Fibroblast of skin of left biceps (primary cell): ENCODE measurements at regions not wholly inside any gene's neighbourhood (a gene's known extent, or its start where the extent isn't known, plus 50 kb on each side); places are given as distances from the start of the nearest gene placed in this dataset.

Experiments
- DNase-seq, 2 experiments: peaks; one replicate each; pipeline ENCODE4 v3.0.0-alpha.2; 2013; ENCODE audit warnings: low read depth in 2 of 2

DNA sequence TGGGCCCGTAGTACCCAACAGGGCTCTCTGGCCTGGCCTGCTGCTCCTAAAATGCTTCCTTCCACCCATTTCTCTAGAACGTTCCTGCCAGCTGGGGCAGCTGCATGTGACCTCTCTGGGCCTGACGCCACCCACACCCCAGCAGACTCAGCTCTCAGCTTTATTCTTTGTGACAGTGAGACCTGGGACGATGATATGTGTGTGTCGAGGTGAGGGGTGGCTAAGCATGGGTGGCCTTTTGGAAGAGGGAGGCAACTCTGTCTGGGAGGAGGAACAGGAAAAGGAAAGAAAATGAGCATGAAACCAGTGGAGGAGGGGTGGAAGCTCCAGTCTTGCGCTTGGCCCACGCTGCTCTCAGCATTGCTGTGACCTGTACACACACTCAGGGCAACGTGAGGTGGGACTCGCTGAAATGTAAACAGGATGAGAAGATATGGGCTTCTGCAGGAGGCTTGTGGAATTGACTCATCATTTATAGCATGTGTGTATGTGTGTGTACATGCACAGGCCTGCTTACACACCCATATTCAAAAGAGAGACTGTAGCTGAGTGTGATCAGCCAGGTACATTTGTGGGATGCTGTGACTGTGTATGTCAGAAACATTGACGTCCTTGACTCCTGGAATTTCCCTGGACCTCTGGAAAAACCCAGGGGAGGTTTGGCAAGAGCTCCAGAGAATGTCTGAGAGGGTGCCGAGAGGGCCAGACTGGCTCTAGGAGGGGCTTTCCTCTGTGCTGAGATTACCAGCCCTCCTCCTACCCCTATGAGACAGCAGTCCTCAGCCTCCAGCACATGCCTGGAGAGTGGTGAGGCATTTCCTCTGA is 137.9 kb downstream of the PJA1 start:
- no peak for DNase-seq

DNA sequence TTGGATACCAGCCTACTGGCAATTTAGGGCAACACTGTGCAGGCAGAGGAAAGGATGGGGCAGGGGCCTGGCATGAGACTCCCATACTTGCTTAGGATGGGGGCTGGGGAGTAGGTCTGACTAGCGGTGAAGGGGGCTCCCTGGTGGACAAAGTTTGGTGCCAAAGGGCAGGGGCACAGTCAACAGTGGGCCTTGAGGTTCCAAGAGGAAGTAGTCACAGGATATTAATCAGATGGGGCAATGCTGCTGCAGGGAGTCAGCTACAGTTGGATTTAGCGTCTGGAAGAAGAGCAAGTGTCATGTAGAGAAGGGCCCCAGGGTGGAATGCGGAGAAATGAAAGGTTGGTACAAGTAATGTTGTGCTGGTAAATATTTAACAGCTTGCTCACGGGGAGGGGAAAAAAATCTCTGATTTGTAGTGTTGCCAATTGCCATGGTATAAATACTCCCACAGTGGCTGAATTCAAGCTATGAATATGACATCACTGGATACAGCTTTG is 139.4 kb downstream of the PJA1 start:
- no peak for DNase-seq

DNA sequence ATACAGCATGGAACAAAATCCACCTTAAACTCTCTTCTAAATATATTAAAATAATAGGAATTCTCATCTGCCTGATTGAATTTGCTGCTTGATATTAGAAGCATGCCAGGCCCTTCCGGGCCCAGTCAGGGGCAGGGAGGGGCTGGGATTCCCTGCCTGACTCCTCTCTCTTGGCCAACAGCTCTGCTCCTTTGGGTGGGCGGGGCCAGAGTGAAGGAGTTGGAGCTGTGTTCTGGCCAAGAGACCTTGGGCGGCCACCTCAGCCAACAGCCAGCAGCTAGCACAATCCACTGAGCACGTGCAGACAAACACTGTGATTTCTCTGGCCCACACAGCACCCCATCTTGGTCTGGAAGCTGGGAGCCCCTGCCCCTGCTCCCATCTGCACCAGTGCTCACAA is 140.3 kb downstream of the PJA1 start:
- no peak for DNase-seq

DNA sequence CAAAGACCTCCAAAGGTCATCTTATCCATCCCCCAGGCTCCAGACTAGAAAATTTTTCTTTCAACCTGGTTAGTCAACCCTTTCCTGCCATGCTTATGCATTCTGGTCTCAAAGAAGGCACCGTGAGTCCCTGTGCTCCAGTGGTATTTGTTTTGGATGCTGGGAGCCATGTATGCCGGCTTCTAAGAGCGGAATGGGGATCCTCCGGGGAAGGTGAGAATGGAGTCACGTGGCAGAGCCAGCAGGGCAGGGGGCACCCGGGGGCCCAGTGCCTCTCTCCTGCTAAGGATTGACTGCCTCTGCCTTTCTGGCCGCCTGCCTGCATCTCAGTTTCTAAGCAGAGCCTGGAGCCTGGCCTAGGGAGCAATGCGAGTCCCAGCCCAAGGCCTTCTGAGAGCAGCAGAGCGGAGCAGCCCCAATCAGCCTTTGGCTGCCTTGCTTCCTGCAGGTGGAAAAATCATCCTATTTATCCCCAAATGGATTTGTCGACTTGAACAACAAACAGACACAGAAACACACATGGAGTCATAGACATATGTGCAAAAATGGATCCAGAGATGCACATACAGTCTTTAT is 141.0 kb downstream of the PJA1 start:
- no peak for DNase-seq

DNA sequence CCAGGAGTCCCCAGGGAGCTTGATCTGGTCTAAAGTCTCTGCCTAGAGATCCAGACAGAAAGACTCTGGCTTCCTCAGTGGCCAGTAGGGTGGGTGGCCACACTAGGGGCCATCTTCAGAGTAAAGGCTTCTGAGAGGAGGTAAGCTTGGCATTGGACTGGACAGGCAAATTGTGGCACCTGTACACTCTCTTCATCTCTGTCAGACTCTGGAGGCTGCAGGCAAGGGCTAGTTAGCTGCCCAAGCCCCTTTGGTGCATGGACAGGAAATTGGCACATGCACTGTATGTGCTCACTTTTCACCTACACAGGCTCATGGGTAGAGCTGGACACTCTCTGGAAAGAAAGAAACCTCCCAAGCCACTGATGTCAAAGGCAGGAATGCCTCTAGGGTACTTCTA is 142.8 kb downstream of the PJA1 start:
- DNase-seq: no peak

DNA sequence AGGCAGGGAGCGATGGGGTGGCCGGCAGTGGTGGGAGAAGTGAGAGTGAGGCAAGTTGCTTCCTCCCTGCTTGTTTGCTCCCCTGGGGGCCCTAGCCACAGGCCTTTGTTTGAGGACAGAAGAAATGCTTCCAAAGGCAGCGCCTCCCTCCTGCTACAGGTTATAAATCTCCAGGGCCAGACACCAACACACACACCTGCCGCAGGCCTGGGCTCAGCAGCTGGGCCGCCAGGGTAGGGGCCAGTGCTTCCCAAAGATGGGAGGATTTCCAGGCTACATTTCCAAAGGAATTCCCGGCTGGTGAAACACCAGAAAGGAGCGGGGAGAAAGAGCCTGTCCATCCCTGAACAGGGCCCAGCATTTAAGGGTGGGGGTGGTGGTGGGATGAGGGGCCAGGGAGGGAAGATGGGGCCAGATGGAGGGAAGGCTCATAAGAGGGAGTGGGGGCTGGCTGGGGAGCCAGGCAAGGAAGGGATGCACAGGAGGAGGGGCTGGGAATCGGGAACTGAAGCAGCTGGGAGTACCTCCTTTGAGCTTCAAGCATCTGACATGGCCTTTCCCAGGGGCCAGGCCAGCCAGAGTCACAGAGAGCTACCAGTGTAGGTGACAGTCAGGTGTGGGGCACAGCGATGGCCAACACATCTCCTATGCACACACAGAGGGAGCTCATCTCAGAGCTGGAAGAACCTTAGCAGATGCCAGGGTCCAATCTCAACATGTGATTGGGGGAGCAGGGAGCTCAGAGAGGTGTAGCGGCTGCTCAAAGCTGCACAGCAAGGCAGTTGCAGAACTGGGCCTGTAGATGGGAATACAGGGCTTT is 143.9 kb downstream of the PJA1 start:
- DNase-seq: no peak

DNA sequence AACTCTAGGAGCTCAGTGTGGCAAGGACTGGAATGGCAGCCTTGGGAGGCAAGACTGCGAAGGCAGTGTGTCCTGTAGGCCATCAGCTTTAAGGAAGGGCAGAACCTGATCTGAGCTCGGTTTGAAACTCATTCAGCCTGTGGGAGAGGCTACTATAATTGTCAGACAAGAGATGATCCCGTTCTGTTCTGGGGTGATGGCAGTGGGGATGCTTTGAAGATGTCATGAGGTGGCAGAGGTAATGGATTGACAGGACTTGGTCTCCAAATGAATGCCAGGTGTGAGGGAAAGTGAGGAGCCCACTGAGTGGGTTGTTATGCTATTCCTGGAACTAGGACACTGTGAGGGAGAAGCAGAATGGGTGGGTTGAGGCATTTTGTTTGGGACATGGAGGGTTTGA is 144.9 kb downstream of the PJA1 start:
- DNase-seq: no peak

DNA sequence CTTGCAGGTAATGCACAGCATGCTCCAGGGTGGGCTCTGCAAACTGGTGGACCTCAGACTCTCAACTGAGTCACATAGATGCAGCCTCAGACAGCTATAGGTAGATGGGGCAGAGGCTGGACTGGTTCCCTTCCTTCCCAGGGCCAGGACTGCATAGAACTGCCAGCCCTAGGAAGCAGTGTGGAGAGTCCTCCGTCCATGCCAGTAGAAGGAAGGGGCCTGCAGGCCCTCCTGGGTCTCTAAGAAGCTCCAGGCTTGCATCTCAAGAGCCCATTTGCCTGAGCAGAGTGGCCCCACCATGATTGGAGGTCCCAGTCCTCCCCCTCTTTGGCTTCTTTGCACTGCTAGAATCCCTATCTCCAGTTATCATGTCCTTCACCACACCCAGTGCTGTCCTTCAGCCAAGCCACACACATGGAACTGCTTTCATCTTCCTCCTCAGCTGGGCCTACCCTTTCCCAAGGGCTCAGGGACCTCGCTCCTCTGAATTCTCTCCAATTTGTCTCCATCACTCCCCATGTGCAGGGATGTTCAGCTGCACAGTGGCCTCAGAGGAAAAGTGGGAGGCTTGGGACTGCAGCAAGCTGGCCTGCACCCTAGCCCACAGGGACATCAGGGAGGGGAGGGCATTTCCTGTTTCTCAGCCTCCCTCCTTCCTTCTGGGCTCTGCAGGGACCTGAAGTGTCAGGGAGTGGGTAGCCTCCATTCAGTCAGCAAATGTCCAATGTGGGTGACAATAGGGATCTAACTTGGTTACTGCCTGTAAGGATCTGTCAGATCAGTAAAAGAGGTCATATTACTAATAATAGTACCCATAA is 146.0 kb downstream of the PJA1 start:
- no peak for DNase-seq

DNA sequence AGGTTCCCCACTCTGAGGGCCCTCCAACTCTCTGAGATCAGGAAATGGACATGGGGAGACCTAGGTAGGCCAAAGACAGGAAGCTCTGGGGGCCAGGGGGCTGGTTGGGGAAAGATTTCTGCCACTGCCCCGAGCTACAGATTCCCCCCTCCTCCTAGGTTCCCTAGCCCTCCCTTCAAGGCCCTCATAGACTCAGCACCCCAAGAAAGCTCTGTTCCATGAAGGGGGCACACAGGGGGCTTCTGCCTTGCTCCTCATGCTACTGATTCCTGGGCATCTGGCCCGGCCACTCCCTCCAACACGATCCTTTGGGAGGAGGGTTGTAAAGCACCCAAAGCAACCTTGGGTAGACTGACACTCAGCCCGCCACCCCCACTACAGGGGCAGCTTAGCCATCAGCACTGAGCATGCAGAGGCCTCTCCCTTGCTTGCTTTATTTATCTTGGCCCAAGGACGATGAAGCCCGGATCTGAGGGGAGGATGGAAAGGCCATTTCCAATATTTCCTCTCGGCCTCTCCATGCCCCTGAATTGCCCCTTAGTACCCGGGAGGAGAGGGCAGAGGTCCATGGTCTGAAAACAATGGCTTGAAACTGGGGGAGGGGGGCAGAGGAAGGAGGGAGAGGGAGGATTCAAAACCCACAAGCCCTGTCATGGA is 146.7 kb downstream of the PJA1 start:
- DNase-seq: no peak

DNA sequence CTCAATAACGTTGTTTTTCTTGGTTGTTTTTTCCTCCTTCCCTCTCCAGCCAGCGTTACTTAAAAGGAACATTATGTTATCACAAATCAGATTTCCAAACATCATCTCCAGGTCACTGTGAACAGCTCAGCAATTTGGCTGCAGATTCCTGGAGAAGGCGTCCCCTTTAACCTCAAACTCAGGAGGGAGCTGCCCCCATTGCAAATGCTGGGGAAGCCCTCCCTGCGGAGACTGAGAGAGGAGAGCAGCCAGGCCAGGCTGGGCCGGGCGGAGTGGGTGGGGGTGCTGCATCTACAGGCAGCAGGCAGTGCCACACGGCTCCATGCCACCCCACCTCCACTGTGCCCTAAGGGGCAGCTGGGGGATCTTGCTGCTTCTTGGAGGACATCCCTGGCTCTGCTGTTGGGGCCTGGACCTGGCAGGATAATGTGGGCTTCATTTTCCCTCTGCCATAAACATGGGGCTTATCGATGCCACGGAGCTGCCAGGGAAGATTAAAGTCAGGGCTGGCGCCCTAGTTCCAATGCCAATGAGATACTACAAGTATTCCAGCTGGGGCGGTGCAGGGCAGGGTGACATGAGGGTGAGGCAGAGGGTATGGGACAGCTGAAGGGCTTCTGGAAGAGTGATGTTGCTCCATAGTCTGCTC is 148.8 kb downstream of the PJA1 start:
- DNase-seq: no peak

DNA sequence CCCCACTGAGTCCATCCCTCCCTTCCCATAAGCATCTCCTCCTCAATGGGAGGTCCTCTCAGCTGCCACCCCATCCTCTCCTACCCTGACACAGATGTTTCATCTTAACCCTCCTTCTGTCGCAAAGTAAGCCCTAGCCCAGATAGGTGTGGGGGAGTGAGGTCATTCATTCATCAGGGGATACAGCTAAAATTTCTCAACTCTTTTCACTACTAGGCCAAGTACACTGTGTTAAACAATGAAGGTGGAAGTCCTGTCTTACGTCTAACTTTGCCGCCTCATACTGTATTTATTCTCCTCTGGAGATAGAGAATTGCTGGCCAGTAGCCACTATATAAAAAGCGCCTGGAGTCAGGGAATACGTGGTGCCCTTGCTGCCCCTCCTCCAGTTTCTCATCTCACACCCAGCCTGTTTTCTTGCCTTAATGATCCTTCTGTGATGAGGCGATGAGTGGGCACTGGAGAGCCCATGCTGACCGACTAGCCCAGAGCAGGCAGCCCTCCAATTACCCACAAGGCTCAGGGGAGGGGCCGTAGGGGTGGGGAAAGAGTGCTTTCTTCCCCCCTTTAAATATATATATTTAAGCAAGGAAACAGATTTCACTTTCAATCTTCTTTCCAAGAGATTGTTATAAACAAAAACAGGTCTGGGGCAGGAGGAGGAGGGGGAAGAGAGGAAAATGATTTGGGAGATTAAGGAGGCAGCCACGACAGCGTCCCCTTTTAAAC is 149.5 kb downstream of the PJA1 start:
- no peak for DNase-seq

DNA sequence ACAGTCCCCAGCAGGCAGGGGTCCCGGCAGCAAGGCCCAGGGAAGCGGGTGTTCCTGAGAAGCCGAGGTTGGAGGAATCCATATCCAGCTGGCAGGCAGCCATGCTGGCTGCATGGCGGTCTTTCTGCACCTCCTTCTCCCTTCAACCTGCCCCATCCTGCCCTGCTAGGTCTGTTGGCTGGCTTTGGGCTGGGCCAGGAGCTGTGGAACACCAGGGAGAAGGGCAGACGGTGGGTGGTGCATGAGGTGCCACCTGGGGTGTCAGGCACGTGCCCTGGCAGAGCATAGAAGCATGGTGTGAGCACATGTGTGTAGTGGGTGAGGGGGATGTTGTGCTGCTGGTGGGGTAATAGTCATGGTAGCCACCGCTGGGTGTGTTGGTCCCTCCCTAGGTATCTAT is 150.1 kb downstream of the PJA1 start:
- no peak for DNase-seq

DNA sequence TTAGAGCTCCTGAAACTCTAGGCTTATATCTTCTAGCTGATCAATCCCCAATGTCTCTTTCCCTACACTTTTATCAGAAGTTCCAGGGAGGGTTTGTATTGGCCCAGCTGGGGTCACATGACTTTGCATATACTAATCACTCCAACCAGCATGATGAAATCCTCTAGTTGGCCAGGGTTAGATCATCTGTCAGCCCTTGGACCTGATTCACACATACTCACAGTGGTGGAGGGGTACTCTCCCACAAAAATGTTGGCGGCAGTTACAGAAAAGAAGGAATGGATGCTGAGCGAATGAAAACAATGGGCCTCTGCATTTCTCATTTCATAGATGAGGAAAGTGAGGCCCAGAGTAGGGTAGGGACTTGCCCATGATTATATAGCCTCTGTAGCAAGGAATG is 151.1 kb downstream of the PJA1 start:
- DNase-seq: peak; percentile 69 to 74

DNA sequence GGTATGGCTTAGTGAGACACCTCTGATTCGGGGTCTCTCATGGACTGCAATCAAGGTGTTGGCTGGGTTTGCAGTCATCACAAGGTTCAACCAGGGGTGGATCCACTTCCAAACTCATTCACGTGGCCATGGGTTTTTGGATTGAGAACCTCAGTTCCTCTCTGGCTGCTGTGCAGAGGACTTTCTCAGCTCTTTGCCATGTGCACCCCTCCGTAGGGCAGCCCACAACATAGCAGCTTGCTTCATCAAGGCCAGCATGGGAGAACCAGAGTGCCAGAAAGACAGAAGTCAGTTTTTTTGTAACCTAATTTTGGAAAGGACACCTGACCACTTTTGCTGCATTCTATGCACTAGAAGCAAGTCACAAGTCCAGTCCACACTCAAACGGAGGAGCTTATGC is 154.9 kb downstream of the PJA1 start:
- no peak for DNase-seq

DNA sequence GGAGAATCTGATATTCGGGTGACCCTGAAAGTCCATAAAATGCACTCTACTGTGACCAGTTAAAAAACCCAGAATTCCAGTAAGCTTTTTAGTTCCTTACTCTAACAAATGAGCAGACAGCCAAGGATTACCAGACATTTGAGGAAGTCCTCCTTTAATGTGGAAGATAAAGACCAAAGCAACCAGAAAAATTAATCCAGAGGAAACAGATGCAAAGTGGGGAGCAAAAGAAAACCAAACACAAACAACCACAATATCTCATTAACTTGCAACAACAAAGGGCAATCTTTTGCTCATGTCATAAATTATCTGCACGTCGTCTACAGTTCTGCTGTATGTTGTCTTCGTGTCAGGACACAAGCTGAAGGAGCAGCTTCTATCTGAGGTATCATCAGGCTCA is 164.4 kb downstream of the PJA1 start:
- no peak for DNase-seq

DNA sequence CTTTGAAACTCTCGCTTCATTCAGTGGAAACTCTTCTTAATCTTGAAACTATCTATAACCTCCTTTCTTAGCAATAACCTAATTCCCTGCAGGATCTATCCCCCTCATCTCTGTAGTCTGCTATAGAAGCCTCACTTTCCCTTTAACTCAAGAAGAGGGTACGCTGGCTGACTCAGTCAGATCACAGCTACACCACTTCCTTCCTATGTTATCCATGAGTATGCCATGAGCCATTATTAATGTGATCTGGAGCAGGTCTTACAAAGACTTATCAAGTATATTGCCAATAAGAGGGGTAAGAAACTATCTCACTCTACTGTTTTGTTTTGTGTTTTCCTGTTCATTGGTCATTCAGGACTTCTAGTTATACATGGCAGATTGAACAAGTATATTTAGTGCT is 165.3 kb downstream of the PJA1 start:
- no peak for DNase-seq

DNA sequence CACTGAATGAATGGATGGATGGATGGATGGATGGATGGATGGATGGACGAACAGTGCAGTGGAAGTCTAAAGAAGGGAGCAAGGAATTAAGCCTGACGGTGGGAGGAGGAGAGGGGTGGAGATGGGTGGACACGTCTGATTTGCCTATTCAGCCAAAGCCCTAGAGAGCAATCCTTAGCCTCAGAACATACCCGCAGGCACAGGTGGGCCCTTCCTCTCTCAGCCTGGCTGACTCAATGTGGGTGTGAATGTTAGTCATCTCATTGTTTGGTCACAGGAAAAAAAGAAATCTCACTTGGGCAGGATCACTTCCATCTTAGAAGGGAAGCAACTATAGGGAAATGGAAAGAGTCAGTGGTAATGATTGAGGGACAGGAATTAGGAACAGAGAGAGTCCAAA is 165.9 kb downstream of the PJA1 start:
- no peak for DNase-seq

DNA sequence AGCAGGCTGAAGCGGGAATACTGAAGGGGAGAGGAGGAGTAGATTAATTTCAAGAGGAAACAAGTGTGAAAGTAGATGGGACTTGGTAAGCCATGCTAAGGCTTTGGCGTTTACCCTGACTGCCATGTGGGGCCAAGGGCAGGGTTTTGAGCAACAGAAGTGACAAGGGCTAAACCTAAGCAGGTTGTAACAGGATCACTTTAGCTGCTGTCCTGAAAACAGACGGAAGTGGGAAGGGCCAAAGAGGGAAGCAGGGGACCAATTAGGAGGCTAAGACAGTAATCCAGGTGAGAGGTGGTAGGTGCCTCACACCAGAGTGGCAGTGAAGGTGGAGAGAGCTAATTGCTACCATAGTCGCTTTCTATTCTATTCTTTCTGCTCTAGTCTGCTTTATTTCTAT is 166.5 kb downstream of the PJA1 start:
- DNase-seq: no peak

DNA sequence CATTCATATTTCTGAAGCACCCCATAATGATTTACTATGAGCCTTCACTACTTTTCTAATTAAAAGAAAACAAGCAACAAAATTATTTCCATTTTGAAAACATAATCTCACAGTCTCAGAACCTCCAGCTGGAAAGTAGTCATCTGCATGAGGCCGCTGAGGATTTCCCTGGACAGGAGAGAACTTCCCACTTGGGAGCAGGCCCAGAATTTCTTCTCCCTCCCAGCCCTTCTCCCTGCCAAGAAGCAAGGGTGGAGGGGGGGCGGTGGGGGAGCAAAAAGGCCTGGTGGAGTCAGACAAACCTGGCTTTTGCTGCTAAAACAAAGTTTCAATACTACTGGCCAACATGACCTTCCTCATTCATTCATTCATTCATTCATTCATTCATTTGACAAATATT is 167.3 kb downstream of the PJA1 start:
- peak; percentile 33 to 36 for DNase-seq

DNA sequence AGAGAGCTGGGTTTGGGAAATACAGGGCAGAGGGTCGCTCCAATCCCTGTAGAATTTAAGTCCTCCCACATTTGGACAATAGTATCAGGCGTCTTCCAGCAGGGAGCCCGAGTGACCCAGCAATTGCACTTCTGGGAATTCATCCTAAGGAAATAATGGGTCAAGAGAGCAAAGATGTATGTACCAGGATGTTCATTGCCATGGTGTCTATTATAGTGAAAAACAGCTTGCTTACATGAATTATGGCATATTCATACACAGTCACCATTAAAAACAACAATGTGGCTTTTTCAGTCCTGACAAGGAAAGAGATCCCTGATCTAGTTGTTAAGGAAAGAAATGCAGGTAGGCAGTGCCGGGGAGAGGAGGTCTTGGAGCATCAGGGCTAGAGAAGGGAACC is 167.7 kb downstream of the PJA1 start:
- DNase-seq: no peak
